ENCODE measurements at regions not wholly inside any gene's neighbourhood (a gene's known extent, or its start where the extent isn't known, plus 50 kb on each side); places are given as distances from the start of the nearest gene placed in this dataset.

GRCh38 chr3:69499422-69499821, 113.5 kb upstream of the FRMD4B start:
- Histone ChIP-seq H3K9me3 (no peaks in the 10 kb centered on the region), H3K4me3 (ENCODE audit: low read depth, low read length) (no peak overlapping the region), H3K4me1 (no peaks in the 10 kb centered on the region), H3K27me3 (replicated peaks; ENCODE audit: control insufficient read depth, insufficient read depth, low read length) (no peaks in the 10 kb centered on the region), H3K36me3 (ENCODE audit: control insufficient read depth, insufficient read depth, low read length) (no peaks in the 10 kb centered on the region)
- BruUV-seq (replicated peaks) = no TSS peak
- intact Hi-C loops (cut with micrococcal nuclease; ENCODE audit: unreplicated experiment) = no loop called here
- H3K9me3 Mint-ChIP-seq (ENCODE audit: unreplicated experiment) = no peaks in the 10 kb centered on the region
- H3K4me3 Mint-ChIP-seq (ENCODE audit: unreplicated experiment) = no peak overlapping the region
- peaks cover 8% of the 10 kb centered on the region for H3K27me3 Mint-ChIP-seq (ENCODE audit: insufficient read depth, unreplicated experiment)
- H3K27ac Mint-ChIP-seq (ENCODE audit: unreplicated experiment) = no peak overlapping the region
- POLR2A ChIA-PET = no interaction called here
- H3K36me3 Mint-ChIP-seq (ENCODE audit: insufficient read depth, unreplicated experiment) = no peaks in the 10 kb centered on the region
- H3K4me1 Mint-ChIP-seq (ENCODE audit: low read depth, unreplicated experiment) = no peaks in the 10 kb centered on the region
- no peak for DNase-seq
- CTCF ChIA-PET = no interaction called here
- TF ChIP-seq CTCF (IDR thresholded peaks at IDR 0.05; ENCODE audit: insufficient read depth in 1 of 2, low read depth in 1 of 2, low read length in 1 of 2, severe bottlenecking in 1 of 2, unreplicated experiment in 1 of 2) = no peak

- ChIA-PET POLR2A (no interaction called here), CTCF (no interaction called here)
- no peak overlapping the region for H3K4me3 ChIP-seq (ENCODE audit: low read depth, low read length)
- H3K4me1 ChIP-seq = no peaks in the 10 kb centered on the region
- no peak for DNase-seq
- no peaks in the 10 kb centered on the region for H3K9me3 ChIP-seq
- Mint-ChIP-seq H3K27ac (ENCODE audit: unreplicated experiment) (no peak overlapping the region), H3K27me3 (ENCODE audit: insufficient read depth, unreplicated experiment) (peaks cover 11% of the 10 kb centered on the region), H3K4me1 (ENCODE audit: low read depth, unreplicated experiment) (no peaks in the 10 kb centered on the region), H3K4me3 (ENCODE audit: unreplicated experiment) (no peak overlapping the region), H3K9me3 (ENCODE audit: unreplicated experiment) (no peaks in the 10 kb centered on the region), H3K36me3 (ENCODE audit: insufficient read depth, unreplicated experiment) (no peaks in the 10 kb centered on the region)
- H3K36me3 ChIP-seq (ENCODE audit: control insufficient read depth, insufficient read depth, low read length) = no peaks in the 10 kb centered on the region
- BruUV-seq (replicated peaks) = no TSS peak
- intact Hi-C loops (cut with micrococcal nuclease; ENCODE audit: unreplicated experiment) = no loop called here
- H3K27me3 ChIP-seq (replicated peaks; ENCODE audit: control insufficient read depth, insufficient read depth, low read length) = no peaks in the 10 kb centered on the region
- no peak for TF ChIP-seq CTCF (IDR thresholded peaks at IDR 0.05; ENCODE audit: insufficient read depth in 1 of 2, low read depth in 1 of 2, low read length in 1 of 2, severe bottlenecking in 1 of 2, unreplicated experiment in 1 of 2)
Measured at GRCh38 chr3:69496856-69497255, 111.0 kb upstream of the FRMD4B start.

GRCh38 chr3:69494185-69494584, 108.3 kb upstream of the FRMD4B start:
- Histone ChIP-seq H3K4me1 (no peaks in the 10 kb centered on the region), H3K9me3 (no peaks in the 10 kb centered on the region), H3K36me3 (ENCODE audit: control insufficient read depth, insufficient read depth, low read length) (no peaks in the 10 kb centered on the region), H3K27me3 (replicated peaks; ENCODE audit: control insufficient read depth, insufficient read depth, low read length) (no peaks in the 10 kb centered on the region), H3K4me3 (ENCODE audit: low read depth, low read length) (no peak overlapping the region)
- H3K4me3 Mint-ChIP-seq (ENCODE audit: unreplicated experiment) = no peak overlapping the region
- POLR2A ChIA-PET = no interaction called here
- no TSS peak for BruUV-seq (replicated peaks)
- no peak for TF ChIP-seq CTCF (IDR thresholded peaks at IDR 0.05; ENCODE audit: insufficient read depth in 1 of 2, low read depth in 1 of 2, low read length in 1 of 2, severe bottlenecking in 1 of 2, unreplicated experiment in 1 of 2)
- no peaks in the 10 kb centered on the region for H3K36me3 Mint-ChIP-seq (ENCODE audit: insufficient read depth, unreplicated experiment)
- intact Hi-C loops (cut with micrococcal nuclease; ENCODE audit: unreplicated experiment) = no loop called here
- CTCF ChIA-PET = no interaction called here
- H3K4me1 Mint-ChIP-seq (ENCODE audit: low read depth, unreplicated experiment) = no peaks in the 10 kb centered on the region
- H3K27me3 Mint-ChIP-seq (ENCODE audit: insufficient read depth, unreplicated experiment) = peaks cover 8% of the 10 kb centered on the region
- DNase-seq = no peak
- no peak overlapping the region for H3K27ac Mint-ChIP-seq (ENCODE audit: unreplicated experiment)
- H3K9me3 Mint-ChIP-seq (ENCODE audit: unreplicated experiment) = no peaks in the 10 kb centered on the region
